NB4 (cell line): ENCODE measurements at regions not wholly inside any gene's neighbourhood (a gene's known extent, or its start where the extent isn't known, plus 50 kb on each side); places are given as distances from the start of the nearest gene placed in this dataset.
A peak's percentile ranks its signal among the peaks of the same experiment; 100 is the strongest.
"Not testable (repeated sequence)": the region's sequence is repeated elsewhere in the genome, so short reads cannot be mapped to it uniquely, and the experiment has no call there.

Source experiments
- DNase-seq: peaks from one replicate; pipeline ENCODE4 v3.0.0; 2010; ENCODE audit warnings: low read depth
- H3K4me3 ChIP-seq: one replicate; pipeline ENCODE4 v1.5.1; 2011; ENCODE audit warnings: mild to moderate bottlenecking, low read depth, low read length, moderate library complexity
- MYC ChIP-seq: IDR thresholded peaks from 2 replicates; pipeline ENCODE4 v1.6.1; 2011; ENCODE audit warnings: low read depth, low read length
- POLR2A ChIP-seq: IDR thresholded peaks from 2 replicates; pipeline ENCODE4 v1.6.1; 2011; ENCODE audit warnings: mild to moderate bottlenecking; ENCODE audit not compliant: insufficient read length; ENCODE audit errors: extremely low read depth
- TF ChIP-seq, protein P1 (sequence below): IDR thresholded peaks from 2 replicates; pipeline ENCODE4 v1.6.1; 2011; ENCODE audit warnings: low read depth, low read length
- TF ChIP-seq, protein P2 (sequence below): IDR thresholded peaks from one replicate; pipeline ENCODE4 v1.5.1; 2012; ENCODE audit warnings: low read depth, low read length

DNA sequence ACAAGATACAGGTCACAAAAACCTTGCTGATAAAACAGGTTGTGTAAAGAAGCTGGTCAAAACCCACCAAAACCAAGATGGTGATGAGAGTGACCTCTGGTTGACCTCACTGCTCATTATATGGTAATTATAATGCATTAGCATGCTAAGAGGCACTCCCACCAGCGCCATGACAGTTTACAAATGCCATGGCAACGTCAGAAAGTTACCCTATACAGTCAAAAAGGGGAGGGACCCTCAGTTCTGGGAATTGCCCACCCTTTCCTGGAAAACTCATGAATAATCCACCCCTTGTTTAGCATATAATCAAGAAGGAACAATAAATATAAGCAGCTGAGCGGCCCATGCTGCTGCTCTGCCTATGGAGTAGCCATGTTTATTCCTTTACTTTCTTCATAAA is 434.1 kb downstream of the ZNF536 start:
- no peak overlapping the region for H3K4me3 ChIP-seq
- TF ChIP-seq, protein P1, sequence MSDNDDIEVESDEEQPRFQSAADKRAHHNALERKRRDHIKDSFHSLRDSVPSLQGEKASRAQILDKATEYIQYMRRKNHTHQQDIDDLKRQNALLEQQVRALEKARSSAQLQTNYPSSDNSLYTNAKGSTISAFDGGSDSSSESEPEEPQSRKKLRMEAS: no peak
- TF ChIP-seq MYC (no peak), POLR2A (no peak)
- TF ChIP-seq, protein P2, sequence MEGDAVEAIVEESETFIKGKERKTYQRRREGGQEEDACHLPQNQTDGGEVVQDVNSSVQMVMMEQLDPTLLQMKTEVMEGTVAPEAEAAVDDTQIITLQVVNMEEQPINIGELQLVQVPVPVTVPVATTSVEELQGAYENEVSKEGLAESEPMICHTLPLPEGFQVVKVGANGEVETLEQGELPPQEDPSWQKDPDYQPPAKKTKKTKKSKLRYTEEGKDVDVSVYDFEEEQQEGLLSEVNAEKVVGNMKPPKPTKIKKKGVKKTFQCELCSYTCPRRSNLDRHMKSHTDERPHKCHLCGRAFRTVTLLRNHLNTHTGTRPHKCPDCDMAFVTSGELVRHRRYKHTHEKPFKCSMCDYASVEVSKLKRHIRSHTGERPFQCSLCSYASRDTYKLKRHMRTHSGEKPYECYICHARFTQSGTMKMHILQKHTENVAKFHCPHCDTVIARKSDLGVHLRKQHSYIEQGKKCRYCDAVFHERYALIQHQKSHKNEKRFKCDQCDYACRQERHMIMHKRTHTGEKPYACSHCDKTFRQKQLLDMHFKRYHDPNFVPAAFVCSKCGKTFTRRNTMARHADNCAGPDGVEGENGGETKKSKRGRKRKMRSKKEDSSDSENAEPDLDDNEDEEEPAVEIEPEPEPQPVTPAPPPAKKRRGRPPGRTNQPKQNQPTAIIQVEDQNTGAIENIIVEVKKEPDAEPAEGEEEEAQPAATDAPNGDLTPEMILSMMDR: no peak
- DNase-seq: no peak

DNA sequence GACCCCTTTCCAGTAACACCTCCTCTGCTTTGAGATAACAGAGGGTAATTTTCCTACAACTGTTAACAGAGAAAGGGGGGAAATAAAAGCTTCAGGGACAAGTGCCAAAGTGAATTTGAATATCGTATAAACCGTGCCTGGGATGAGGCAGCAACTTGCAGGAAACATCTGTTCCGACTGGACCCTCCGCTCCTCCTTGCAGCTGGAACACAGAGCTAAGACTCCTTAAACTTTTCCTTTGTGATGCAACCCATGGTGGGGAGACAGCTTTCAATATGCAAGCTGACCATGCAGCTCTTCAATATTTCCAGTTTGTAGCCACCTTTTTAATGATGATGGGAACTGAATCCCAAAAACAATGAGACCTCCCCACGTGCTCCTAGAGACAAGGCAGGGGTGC is 432.6 kb downstream of the ZNF536 start:
- TF ChIP-seq, protein P2: no peak
- TF ChIP-seq POLR2A (no peak), MYC (no peak)
- TF ChIP-seq, protein P1: no peak
- no peak overlapping the region for H3K4me3 ChIP-seq
- DNase-seq: no peak

- not testable (repeated sequence) for DNase-seq
Measured at GRCh38 chr19:30804333-30804732, 432.1 kb downstream of the ZNF536 start.

DNA sequence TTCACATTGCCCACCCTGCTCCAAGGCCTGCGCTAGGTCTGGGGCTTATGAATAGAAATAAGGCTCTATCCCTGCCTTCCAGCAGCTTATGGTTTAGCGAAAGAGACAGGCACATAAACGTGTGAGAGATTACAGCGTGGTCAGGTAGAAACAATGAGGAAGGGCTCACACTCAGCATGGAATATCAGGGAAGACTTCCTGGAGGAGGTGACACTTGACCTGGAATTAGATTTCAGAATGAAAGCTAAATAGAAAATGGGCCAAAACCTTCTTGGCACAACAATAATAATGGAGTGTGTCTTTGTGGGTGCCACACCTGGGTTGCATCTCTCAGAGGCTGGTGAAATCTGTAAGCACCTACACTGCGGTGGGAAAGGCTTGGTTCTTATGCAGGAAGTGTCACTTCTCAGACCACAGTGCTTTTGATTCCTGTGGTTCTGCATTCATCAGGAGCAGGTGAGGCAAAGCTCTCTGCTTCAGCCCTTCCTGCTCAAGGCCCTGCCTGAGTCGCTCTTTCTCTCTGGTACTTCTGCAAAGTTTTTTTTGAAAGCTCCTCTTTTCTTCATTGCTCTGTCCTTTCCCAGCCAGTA is 430.3 kb downstream of the ZNF536 start:
- TF ChIP-seq, protein P2: no peak
- TF ChIP-seq POLR2A (no peak), MYC (no peak)
- TF ChIP-seq, protein P1: no peak
- no peak for DNase-seq

More at GRCh38 chr19:30804333-30804732, 432.1 kb downstream of the ZNF536 start:
- H3K4me3 ChIP-seq: not testable (repeated sequence)

DNA sequence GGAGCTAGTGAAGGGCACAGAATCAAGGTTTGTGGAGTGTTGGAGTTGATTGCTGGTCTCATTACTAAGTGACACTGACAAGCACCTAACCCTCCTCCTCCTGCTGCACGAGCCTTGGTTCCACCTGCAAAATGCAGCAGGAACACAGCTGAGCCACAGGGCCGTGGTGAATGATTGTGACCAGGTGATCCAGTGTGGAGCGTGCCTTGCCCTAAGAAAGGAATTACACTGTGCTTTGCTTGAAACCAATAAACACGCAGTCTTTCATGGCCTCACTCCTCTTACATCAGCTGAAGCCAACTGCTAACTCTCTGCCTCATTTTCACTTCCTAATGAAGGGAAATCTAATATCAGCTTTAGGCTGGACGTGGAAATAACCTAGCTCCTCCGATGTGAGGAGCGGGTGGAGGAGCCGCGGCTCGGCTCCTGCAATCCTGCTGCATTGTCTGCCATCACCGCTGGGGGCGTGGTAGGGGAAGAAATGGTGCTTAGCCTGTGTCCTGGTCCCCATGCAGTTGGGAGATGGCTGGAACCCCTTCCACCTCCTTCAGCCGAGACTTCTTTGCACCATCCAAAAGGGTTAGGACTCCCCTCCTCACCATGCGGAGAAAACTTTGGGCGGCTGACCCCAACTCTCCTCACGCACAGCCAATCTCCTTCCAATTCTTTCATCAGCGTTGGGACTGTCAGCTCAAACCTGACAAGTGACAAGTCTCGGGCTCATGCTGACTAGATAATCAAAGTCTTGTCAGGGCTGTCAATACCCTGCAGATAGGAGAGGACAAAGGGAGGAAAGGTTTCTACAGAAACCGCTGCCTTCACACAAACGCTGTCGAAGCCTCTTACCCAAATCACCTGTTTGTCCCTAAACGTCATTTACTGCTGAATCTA is 427.9 kb downstream of the ZNF536 start:
- TF ChIP-seq, protein P2: peak; percentile 66
- TF ChIP-seq, protein P1: no peak
- no peak overlapping the region for H3K4me3 ChIP-seq
- DNase-seq: peak; percentile 12

More for the DNA sequence above, 430.3 kb downstream of the ZNF536 start:
- H3K4me3 ChIP-seq: no peak overlapping the region

DNA sequence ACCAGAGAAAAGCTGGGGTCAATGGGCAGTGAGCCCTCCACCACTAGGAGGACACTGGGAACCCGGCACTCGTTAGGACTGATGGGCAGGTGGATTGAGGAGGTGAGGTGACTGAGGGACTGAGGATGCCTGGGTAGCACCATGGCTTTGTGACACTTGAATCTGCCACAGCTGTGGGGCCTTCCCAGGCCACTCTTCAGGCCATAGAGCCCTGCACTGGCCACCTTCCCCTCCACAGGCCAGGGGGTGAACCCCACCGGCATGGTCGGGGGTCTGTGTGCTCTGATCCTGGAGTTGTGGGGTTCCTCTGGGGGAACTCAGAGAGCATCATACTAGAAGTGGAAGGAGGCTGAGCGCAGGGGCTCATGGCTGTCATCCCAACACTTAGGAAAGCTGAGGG is 423.5 kb downstream of the ZNF536 start:
- no peak for DNase-seq
- H3K4me3 ChIP-seq: no peak overlapping the region
- TF ChIP-seq, protein P2: no peak
- TF ChIP-seq MYC: no peak
- no peak for TF ChIP-seq POLR2A
- TF ChIP-seq, protein P1: no peak
